ENCODE measurements at regions not wholly inside any gene's neighbourhood (a gene's known extent, or its start where the extent isn't known, plus 50 kb on each side); places are given as distances from the start of the nearest gene placed in this dataset.

- Mint-ChIP-seq H3K27me3 (peaks cover 0 to 10% (median 2%) of the 10 kb centered on the region in 5 donors), H3K36me3 (no peaks in the 10 kb centered on the region), H3K27ac (no peak overlapping the region), H3K4me3 (peak overlapping the region in 1 of 10 donors; percentile 71), H3K4me1 (peaks cover 8 to 18% (median 13%) of the 10 kb centered on the region in 4 donors), H3K9me3 (no peaks in the 10 kb centered on the region)
- peak in 1 of 10 donors; percentile 15 for DNase-seq
- POLR2A ChIA-PET: no interaction called here
- ATAC-seq: no peak
Observed at GRCh38 chr17:77572851-77573250, 385.7 kb upstream of the TNRC6C start.

GRCh38 chr17:77577491-77577890, 381.0 kb upstream of the TNRC6C start:
- H3K4me1 Mint-ChIP-seq: peaks cover 6 to 9% (median 8%) of the 10 kb centered on the region in 4 donors
- no peak overlapping the region for H3K27ac Mint-ChIP-seq
- POLR2A ChIA-PET: no interaction called here
- no peak overlapping the region for H3K4me3 Mint-ChIP-seq
- ATAC-seq (no peak), DNase-seq (peak in 1 of 10 donors; percentile 14)
- peaks cover 0 to 7% (median 0%) of the 10 kb centered on the region in 9 donors for H3K9me3 Mint-ChIP-seq
- H3K27me3 Mint-ChIP-seq: peaks cover 0 to 2% (median 0%) of the 10 kb centered on the region in 5 donors
- H3K36me3 Mint-ChIP-seq: no peaks in the 10 kb centered on the region

GRCh38 chr17:77579131-77579530, 379.4 kb upstream of the TNRC6C start:
- Mint-ChIP-seq H3K4me3 (no peak overlapping the region), H3K27ac (peak overlapping the region in 2 of 10 donors; percentile 53 to 56), H3K9me3 (peaks cover 0 to 7% (median 0%) of the 10 kb centered on the region in 9 donors), H3K36me3 (no peaks in the 10 kb centered on the region), H3K27me3 (peaks cover 0 to 2% (median 0%) of the 10 kb centered on the region in 5 donors), H3K4me1 (peaks cover 6 to 7% (median 6%) of the 10 kb centered on the region in 4 donors)
- DNase-seq (peak in 1 of 10 donors; percentile 24), ATAC-seq (no peak)
- POLR2A ChIA-PET: no interaction called here

- POLR2A ChIA-PET: no interaction called here
- peaks cover 0 to 7% (median 0%) of the 10 kb centered on the region in 9 donors for H3K9me3 Mint-ChIP-seq
- peaks cover 0 to 2% (median 0%) of the 10 kb centered on the region in 5 donors for H3K27me3 Mint-ChIP-seq
- no peak overlapping the region for H3K27ac Mint-ChIP-seq
- peaks cover 6 to 7% (median 6%) of the 10 kb centered on the region in 4 donors for H3K4me1 Mint-ChIP-seq
- ATAC-seq (peak in 1 of 2 donors; percentile 56), DNase-seq (peak in 2 of 10 donors; percentile 8 to 14)
- no peaks in the 10 kb centered on the region for H3K36me3 Mint-ChIP-seq
- peak overlapping the region in 2 of 10 donors; percentile 30 to 33 for H3K4me3 Mint-ChIP-seq
Observed at GRCh38 chr17:77579682-77580081, 378.8 kb upstream of the TNRC6C start.

- POLR2A ChIA-PET: no interaction called here
- H3K9me3 Mint-ChIP-seq: peaks cover 0 to 9% (median 0%) of the 10 kb centered on the region in 9 donors
- H3K36me3 Mint-ChIP-seq: no peaks in the 10 kb centered on the region
- ATAC-seq (no peak), DNase-seq (peak in 1 of 10 donors; percentile 45)
- H3K4me1 Mint-ChIP-seq: peaks cover 6 to 7% (median 6%) of the 10 kb centered on the region in 4 donors
- H3K27ac Mint-ChIP-seq: no peak overlapping the region
- H3K27me3 Mint-ChIP-seq: peaks cover 0 to 2% (median 0%) of the 10 kb centered on the region in 5 donors
- no peak overlapping the region for H3K4me3 Mint-ChIP-seq
Observed at GRCh38 chr17:77580531-77581270, 377.8 kb upstream of the TNRC6C start.

- peaks cover 6 to 7% (median 6%) of the 10 kb centered on the region in 4 donors for H3K4me1 Mint-ChIP-seq
- no peak for ATAC-seq
- DNase-seq: no peak
- H3K9me3 Mint-ChIP-seq: peaks cover 0 to 10% (median under 1%) of the 10 kb centered on the region in 9 donors
- no peak overlapping the region for H3K27ac Mint-ChIP-seq
- POLR2A ChIA-PET: no interaction called here
- H3K4me3 Mint-ChIP-seq: no peak overlapping the region
- peaks cover 0 to 2% (median 0%) of the 10 kb centered on the region in 5 donors for H3K27me3 Mint-ChIP-seq
- H3K36me3 Mint-ChIP-seq: no peaks in the 10 kb centered on the region
Observed at GRCh38 chr17:77581480-77581879, 377.0 kb upstream of the TNRC6C start.

- peaks cover 0 to 8% (median 7%) of the 10 kb centered on the region in 3 donors for H3K36me3 Mint-ChIP-seq
- DNase-seq: no peak
- H3K27ac Mint-ChIP-seq: no peak overlapping the region
- peaks cover 0 to 2% (median 0%) of the 10 kb centered on the region in 5 donors for H3K27me3 Mint-ChIP-seq
- no peaks in the 10 kb centered on the region for H3K4me1 Mint-ChIP-seq
- POLR2A ChIA-PET: no interaction called here
- no peak for ATAC-seq
- no peak overlapping the region for H3K4me3 Mint-ChIP-seq
- H3K9me3 Mint-ChIP-seq: peaks cover 0 to 22% (median 12%) of the 10 kb centered on the region in 9 donors
Observed at GRCh38 chr17:77585142-77585860, 373.2 kb upstream of the TNRC6C start.

GRCh38 chr17:77590951-77591735, 367.4 kb upstream of the TNRC6C start:
- POLR2A ChIA-PET: no interaction called here
- peaks cover 0 to 17% (median 10%) of the 10 kb centered on the region in 9 donors for H3K9me3 Mint-ChIP-seq
- H3K27me3 Mint-ChIP-seq: peaks cover 0 to 2% (median 0%) of the 10 kb centered on the region in 5 donors
- H3K27ac Mint-ChIP-seq: peak overlapping the region in 1 of 10 donors; percentile 6
- no peak overlapping the region for H3K4me3 Mint-ChIP-seq
- H3K36me3 Mint-ChIP-seq: peaks cover 0 to 8% (median 7%) of the 10 kb centered on the region in 3 donors
- peaks cover 9 to 19% (median 15%) of the 10 kb centered on the region in 4 donors for H3K4me1 Mint-ChIP-seq
- DNase-seq (no peak), ATAC-seq (no peak)

GRCh38 chr17:77592106-77592865, 366.2 kb upstream of the TNRC6C start:
- Mint-ChIP-seq H3K27me3 (peaks cover 0 to 2% (median 0%) of the 10 kb centered on the region in 5 donors), H3K4me1 (peaks cover 9 to 20% (median 15%) of the 10 kb centered on the region in 4 donors), H3K9me3 (peaks cover 0 to 8% (median 5%) of the 10 kb centered on the region in 9 donors), H3K27ac (no peak overlapping the region), H3K36me3 (peaks cover 0 to 6% (median 6%) of the 10 kb centered on the region in 3 donors), H3K4me3 (no peak overlapping the region)
- ATAC-seq (no peak), DNase-seq (peak in 1 of 10 donors; percentile 14)
- POLR2A ChIA-PET: no interaction called here

- H3K27me3 Mint-ChIP-seq: no peaks in the 10 kb centered on the region
- ATAC-seq: no peak
- peaks cover 0 to under 1% (median 0%) of the 10 kb centered on the region in 9 donors for H3K9me3 Mint-ChIP-seq
- no peak overlapping the region for H3K4me3 Mint-ChIP-seq
- POLR2A ChIA-PET: no interaction called here
- no peak overlapping the region for H3K27ac Mint-ChIP-seq
- no peaks in the 10 kb centered on the region for H3K36me3 Mint-ChIP-seq
- peak in 1 of 10 donors; percentile 35 for DNase-seq
- peaks cover 9 to 20% (median 15%) of the 10 kb centered on the region in 4 donors for H3K4me1 Mint-ChIP-seq
Observed at GRCh38 chr17:77593081-77593480, 365.4 kb upstream of the TNRC6C start.

GRCh38 chr17:77594416-77595209, 363.9 kb upstream of the TNRC6C start:
- Mint-ChIP-seq H3K36me3 (no peaks in the 10 kb centered on the region), H3K4me3 (peak overlapping the region in 1 of 10 donors; percentile 66), H3K4me1 (peaks cover 9 to 20% (median 15%) of the 10 kb centered on the region in 4 donors), H3K9me3 (no peaks in the 10 kb centered on the region), H3K27ac (peak overlapping the region in 4 of 10 donors; percentile 15 to 84 (median 64)), H3K27me3 (no peaks in the 10 kb centered on the region)
- no peak for ATAC-seq
- peak in 2 of 10 donors; percentile 6 to 42 for DNase-seq
- POLR2A ChIA-PET: interaction anchor here (0.6 to 1.2 kb wide), 2 partner anchors 16 to 58 kb away, joined by 3 to 8 read pairs; no protein-coding TSS in a partner anchor

All from naive thymus-derived CD8-positive, alpha-beta T cell (primary cell).